Testis (tissue), 2 donors: ENCODE measurements at regions not wholly inside any gene's neighbourhood (a gene's known extent, or its start where the extent isn't known, plus 50 kb on each side); places are given as distances from the start of the nearest gene placed in this dataset.

Experiments used
- DNase-seq: peaks from one replicate; pipeline ENCODE4 v3.0.0-alpha.2; 2019
- H3K27ac ChIP-seq, 2 donors: fragments of 200-600 bp; sonication (generic); one replicate each; pipeline ENCODE4 v1.5.1; 2019
- H3K27me3 ChIP-seq: fragments of 200-600 bp; sonication (generic); one replicate; pipeline ENCODE4 v1.5.1; 2019
- H3K36me3 ChIP-seq: fragments of 200-600 bp; sonication (generic); one replicate; pipeline ENCODE4 v1.5.1; 2017; ENCODE audit warnings: low read depth; ENCODE audit errors: missing control alignments
- H3K4me1 ChIP-seq: fragments of 200-600 bp; sonication (generic); one replicate; pipeline ENCODE4 v1.5.1; 2019
- H3K4me3 ChIP-seq, 2 donors: fragments of 200-600 bp; sonication (generic); one replicate each; pipeline ENCODE4 v1.5.1; 2017 to 2019
- H3K9me3 ChIP-seq: fragments of 200-600 bp; sonication (generic); one replicate; pipeline ENCODE4 v1.5.1; 2017
- CTCF ChIP-seq, 3 experiments: fragments of 450-650 bp in 2 of 3; fragments of 200-600 bp in 1 of 3; sonication (generic) in 1 of 3; IDR thresholded peaks; one replicate each; pipeline ENCODE4 v1.5.1; 2016 to 2019; ENCODE audit warnings: antibody characterized with exemption in 3 of 3, mild to moderate bottlenecking in 2 of 3, moderate library complexity in 1 of 3
- POLR2A ChIP-seq: fragments of 450-650 bp; IDR thresholded peaks from one replicate; pipeline ENCODE4 v1.6.1; 2017; ENCODE audit warnings: antibody characterized with exemption, mild to moderate bottlenecking, moderate library complexity
- WGBS, 2 donors: methylation state at CpG; one replicate each; pipeline ENCODE4 v1.1.5; 2018; 5-methylcytosine and 5-hydroxymethylcytosine counted together
- intact Hi-C: fragments of 100-400 bp; cut with DNase I; formaldehyde crosslinking; loops from one replicate; pipeline ENCODE4 v1.15.1; 2023; ENCODE audit warnings: low total_unique reads

- Histone ChIP-seq H3K27me3 (no peaks in the 10 kb centered on the region), H3K27ac (no peak overlapping the region), H3K9me3 (no peaks in the 10 kb centered on the region), H3K4me3 (no peak overlapping the region), H3K4me1 (no peaks in the 10 kb centered on the region), H3K36me3 (no peaks in the 10 kb centered on the region)
- WGBS, 2 donors, result 65 to 76% methylated on average over 7 of the region's 7 CpGs
- TF ChIP-seq POLR2A (no peak), CTCF (IDR thresholded peaks at IDR 0.05) (no peak)
- intact Hi-C loops, result no loop called here
- no peak for DNase-seq
These were observed 240.4 kb upstream of the DCN start for GRCh38 chr12:91422811-91423692.

- Histone ChIP-seq H3K9me3 (no peaks in the 10 kb centered on the region), H3K27ac (no peak overlapping the region), H3K36me3 (no peaks in the 10 kb centered on the region), H3K4me1 (no peaks in the 10 kb centered on the region), H3K27me3 (no peaks in the 10 kb centered on the region), H3K4me3 (no peak overlapping the region)
- 33% methylated on average over 1 of the region's 1 CpG for WGBS, 2 donors
- intact Hi-C loops, result no loop called here
- TF ChIP-seq POLR2A, result no peak
- no peak for TF ChIP-seq CTCF (IDR thresholded peaks at IDR 0.05)
- DNase-seq, result no peak
These were observed 239.5 kb upstream of the DCN start for GRCh38 chr12:91422127-91422526.

- H3K9me3 ChIP-seq, result no peaks in the 10 kb centered on the region
- TF ChIP-seq CTCF (IDR thresholded peaks at IDR 0.05), result no peak
- TF ChIP-seq POLR2A, result no peak
- H3K4me3 ChIP-seq, result no peak overlapping the region
- H3K36me3 ChIP-seq, result no peaks in the 10 kb centered on the region
- intact Hi-C loops, result no loop called here
- no peaks in the 10 kb centered on the region for H3K4me1 ChIP-seq
- H3K27ac ChIP-seq, result no peak overlapping the region
- DNase-seq, result no peak
- no peaks in the 10 kb centered on the region for H3K27me3 ChIP-seq
These were observed 237.2 kb upstream of the DCN start for GRCh38 chr12:91419809-91420208.

- H3K36me3 ChIP-seq, result no peaks in the 10 kb centered on the region
- H3K27ac ChIP-seq, result no peak overlapping the region
- TF ChIP-seq CTCF (IDR thresholded peaks at IDR 0.05) (no peak), POLR2A (no peak)
- no peaks in the 10 kb centered on the region for H3K9me3 ChIP-seq
- 79 to 81% methylated on average over 1 of the region's 1 CpG for WGBS, 2 donors
- H3K27me3 ChIP-seq, result no peaks in the 10 kb centered on the region
- H3K4me1 ChIP-seq, result no peaks in the 10 kb centered on the region
- H3K4me3 ChIP-seq, result no peak overlapping the region
- no peak for DNase-seq
- intact Hi-C loops, result no loop called here
These were observed 235.8 kb upstream of the DCN start for GRCh38 chr12:91418221-91419090.
